Erythroblast (primary cell): ENCODE measurements at regions not wholly inside any gene's neighbourhood (a gene's known extent, or its start where the extent isn't known, plus 50 kb on each side); places are given as distances from the start of the nearest gene placed in this dataset.
"Not testable (repeated sequence)": the region's sequence is repeated elsewhere in the genome, so short reads cannot be mapped to it uniquely, and the experiment has no call there.

ENCODE experiments used
- DNase-seq, 2 experiments: peaks; one replicate each; lab custom pipeline; 2025; lab: John Stamatoyannopoulos, UW
- GATA1 ChIP-seq: IDR thresholded peaks from 2 replicates; pipeline ENCODE4 v1.6.1; 2011; ENCODE audit warnings: low read depth, mild to moderate bottlenecking, control low read depth, low read length, moderate library complexity
- POLR2A ChIP-seq: IDR thresholded peaks from 2 replicates; pipeline ENCODE4 v1.6.1; 2011; ENCODE audit warnings: mild to moderate bottlenecking, low read length

GRCh38 chr15:96181873-96182301 is 148.6 kb upstream of the NR2F2 start:
- TF ChIP-seq GATA1: no peak
- TF ChIP-seq POLR2A: no peak
- DNase-seq: no peak

DNA sequence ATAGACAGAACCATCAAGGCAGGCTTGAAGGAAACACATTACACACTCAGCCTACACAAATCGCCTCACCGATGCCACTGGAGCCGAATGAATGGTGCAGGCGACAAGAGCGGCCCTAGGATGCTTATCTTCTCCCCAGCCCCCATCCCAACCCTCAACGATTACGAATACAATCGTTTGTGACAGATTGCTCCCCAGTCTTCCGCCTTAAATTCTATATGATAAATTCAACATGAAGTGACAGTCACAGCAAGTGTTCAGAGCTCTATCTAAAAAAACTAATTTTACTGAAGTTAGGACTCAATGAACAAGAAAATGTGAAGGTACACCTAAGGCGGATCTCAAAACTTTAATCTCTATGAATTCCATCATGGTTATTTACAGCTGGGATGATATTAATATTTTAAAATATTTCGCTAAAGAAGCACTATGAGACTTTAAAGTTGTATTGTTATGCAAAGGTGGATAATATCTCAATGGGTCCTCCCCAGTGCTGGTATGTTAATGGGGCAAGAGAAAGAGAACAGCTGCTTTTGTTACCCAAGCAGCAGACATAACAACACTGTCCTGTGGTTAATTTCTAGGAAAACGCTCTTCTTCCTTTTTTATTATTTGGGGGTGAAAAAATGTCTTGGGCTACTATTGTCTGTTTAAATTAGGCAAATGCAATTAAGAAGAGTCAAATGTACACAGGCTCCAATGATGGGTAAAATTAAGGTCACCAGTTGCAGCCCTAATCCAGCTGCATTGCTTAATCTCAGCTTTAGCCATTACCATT is 147.6 kb upstream of the NR2F2 start:
- DNase-seq: no peak
- TF ChIP-seq GATA1: no peak
- no peak for TF ChIP-seq POLR2A

GRCh38 chr15:96183514-96183850 is 147.0 kb upstream of the NR2F2 start:
- no peak for DNase-seq

DNA sequence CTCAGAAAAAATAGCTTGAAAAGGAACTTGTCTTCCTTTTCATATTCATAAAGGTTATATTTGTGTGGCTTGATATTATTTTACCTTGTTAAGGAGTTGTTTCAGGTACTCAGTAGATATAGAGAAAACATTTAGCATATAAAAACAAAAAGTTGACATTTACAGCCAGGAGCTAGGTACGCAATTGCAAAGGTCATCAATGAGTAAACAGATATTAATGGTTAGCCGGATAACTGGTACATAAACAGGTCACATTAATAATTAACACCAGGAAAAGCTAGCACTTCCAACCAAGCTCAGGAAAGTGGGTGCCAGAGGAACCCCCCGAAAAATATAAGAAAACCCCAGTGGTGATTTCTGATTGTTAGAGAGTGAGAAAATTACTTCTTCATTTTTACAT is 146.6 kb upstream of the NR2F2 start:
- TF ChIP-seq GATA1 (no peak), POLR2A (no peak)
- DNase-seq: no peak

More at GRCh38 chr15:96183514-96183850, 147.0 kb upstream of the NR2F2 start:
- TF ChIP-seq GATA1 (no peak), POLR2A (no peak)

- no peak for DNase-seq
- TF ChIP-seq POLR2A: no peak
- TF ChIP-seq GATA1: no peak
Observed at GRCh38 chr15:96184297-96184696, 146.2 kb upstream of the NR2F2 start.

DNA sequence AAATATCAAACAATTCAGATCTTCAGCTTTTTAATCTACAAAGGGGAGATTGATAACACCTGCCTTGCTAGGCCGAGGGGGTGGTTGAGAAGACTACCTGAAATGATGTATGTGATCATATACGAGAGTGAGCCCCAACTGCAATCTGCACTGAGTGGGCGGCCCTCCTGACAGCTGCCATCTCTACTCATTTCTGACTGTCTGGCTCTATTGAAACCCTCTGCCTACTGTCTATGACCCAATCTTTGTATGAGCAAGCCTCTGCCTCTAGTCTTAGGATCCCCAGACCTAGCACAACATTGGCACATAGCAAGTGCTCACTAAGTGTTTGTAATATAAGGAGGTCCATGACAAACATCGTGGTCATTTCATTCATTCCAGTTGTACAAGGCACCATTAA is 144.4 kb upstream of the NR2F2 start:
- TF ChIP-seq GATA1 (no peak), POLR2A (no peak)
- no peak for DNase-seq

DNA sequence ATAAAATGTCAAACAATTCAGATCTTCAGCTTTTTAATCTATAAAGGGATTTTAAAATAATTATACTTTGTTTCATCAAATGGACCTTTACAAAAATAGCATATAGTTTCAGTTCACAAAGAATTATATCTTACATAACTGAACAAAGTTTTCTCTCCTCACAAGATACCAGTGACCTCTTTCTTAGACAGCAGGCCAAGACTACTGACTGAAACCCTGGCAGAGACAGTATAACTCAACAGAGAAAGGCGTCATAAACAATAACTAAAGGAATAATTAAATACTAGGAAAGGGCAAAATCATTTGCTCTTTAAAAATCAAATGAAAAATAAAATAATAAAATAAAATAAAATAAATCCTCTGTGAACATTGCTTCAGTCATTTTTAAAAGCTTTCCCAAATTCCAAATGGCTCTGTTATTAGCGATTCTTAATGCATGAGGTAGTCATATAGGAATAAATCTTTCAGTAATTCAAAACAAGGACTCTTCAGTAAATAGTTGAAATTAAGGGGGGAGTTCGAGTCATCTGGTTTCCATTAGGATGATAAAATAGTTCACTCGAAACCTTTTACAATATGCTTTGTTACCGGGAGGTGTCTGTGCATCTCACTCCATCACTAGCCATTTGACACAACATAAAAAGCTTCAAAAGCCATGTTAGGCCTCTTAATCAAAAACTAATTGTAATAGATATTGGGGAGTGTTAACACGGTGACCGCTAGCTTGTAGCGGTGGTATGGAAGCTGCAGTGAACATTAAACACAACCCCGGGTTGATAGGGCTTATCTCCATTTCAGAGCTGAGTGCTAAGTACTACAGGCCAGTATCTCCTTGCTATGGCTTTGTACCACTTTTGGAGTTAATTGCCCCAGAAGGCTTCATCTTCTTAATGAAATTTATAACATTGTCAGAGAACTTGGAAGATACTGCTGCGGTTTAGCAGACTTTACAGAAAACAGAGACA is 142.9 kb upstream of the NR2F2 start:
- DNase-seq: no peak
- TF ChIP-seq POLR2A (no peak), GATA1 (no peak)

- TF ChIP-seq POLR2A: no peak
- TF ChIP-seq GATA1: no peak
- DNase-seq: no peak
Observed at GRCh38 chr15:96197721-96198120, 132.8 kb upstream of the NR2F2 start.

DNA sequence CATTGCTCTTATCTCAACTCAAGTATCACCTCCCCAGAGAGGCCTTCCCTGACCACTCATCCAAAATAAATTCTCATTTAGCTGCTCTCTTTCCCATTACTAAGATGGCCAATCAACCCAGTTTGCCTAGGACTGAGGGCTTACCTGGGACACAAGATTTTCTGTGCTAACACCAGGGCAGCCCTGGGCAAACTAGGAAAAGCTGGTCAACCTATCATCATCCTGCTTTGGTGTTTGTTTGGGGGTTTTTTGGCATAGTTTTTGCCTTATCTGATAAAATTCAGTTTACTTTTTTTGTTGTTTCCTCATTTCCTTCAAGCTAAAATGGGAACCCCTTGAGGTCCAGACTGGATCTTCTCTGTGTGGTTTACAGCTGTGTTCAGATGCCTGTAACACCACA is 131.4 kb upstream of the NR2F2 start:
- no peak for TF ChIP-seq POLR2A
- no peak for TF ChIP-seq GATA1
- DNase-seq: no peak

GRCh38 chr15:96200357-96200967 is 130.0 kb upstream of the NR2F2 start:
- no peak for DNase-seq
- TF ChIP-seq GATA1 (no peak), POLR2A (no peak)

GRCh38 chr15:96201696-96202095 is 128.8 kb upstream of the NR2F2 start:
- no peak for DNase-seq
- TF ChIP-seq POLR2A (no peak), GATA1 (no peak)

DNA sequence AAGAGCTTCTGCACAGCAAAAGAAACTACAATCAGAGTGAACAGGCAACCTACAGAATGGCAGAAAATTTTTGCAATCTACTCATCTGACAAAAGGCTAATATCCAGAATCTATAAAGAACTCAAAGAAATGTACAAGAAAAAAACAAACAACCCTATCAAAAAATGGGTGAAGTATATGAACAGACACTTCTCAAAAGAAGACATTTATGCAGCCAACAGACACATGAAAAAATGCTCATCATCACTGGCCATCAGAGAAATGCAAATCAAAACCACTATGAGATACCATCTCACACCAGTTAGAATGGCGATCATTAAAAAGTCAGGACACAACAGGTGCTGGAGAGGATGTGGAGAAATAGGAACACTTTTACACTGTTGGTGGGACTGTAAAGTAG is 124.9 kb upstream of the NR2F2 start:
- not testable (repeated sequence) for DNase-seq

- no peak for DNase-seq
- TF ChIP-seq POLR2A: no peak
- no peak for TF ChIP-seq GATA1
Observed at GRCh38 chr15:96207377-96208006, 123.0 kb upstream of the NR2F2 start.

DNA sequence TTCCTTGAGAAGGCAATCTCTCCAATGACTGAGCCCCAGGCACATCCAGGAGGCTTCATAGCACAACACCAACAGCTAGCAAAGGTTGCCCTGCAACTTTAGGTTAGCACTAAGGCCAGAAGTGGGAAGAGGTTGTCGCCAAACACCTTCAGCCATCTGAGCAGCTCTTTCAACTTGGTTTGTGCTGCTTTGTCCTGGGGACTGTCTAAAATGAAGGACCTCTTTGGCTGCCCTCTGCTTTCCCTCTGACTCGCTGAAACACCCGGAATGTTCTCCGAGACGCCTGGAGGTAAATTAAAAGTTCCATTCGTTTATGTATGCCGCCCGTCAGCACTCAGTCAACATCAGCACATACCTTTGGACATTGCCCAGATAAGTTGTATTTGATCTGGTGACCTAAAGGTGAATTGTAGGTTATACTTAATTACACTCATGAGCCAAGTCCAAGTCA is 121.2 kb upstream of the NR2F2 start:
- no peak for DNase-seq
- TF ChIP-seq POLR2A (no peak), GATA1 (no peak)
